Fibroblast of peridontal ligament (primary cell): ENCODE measurements at regions not wholly inside any gene's neighbourhood (a gene's known extent, or its start where the extent isn't known, plus 50 kb on each side); places are given as distances from the start of the nearest gene placed in this dataset.
A peak's percentile ranks its signal among the peaks of the same experiment; 100 is the strongest.

Experiments used
- DNase-seq: peaks from one replicate; pipeline ENCODE4 v3.0.0-alpha.2; 2010; ENCODE audit errors: extremely low read depth

- DNase-seq, result no peak
Measured at GRCh38 chr10:27451054-27451453, 53.0 kb upstream of the RAB18 start.

- DNase-seq, result no peak
Measured at GRCh38 chr10:27450225-27450624, 53.9 kb upstream of the RAB18 start.

- DNase-seq, result no peak
Measured at GRCh38 chr10:27449571-27449970, 54.5 kb upstream of the RAB18 start.

- DNase-seq, result peak; percentile 54
Measured at GRCh38 chr10:27448921-27449320, 55.2 kb upstream of the RAB18 start.

GRCh38 chr10:27447540-27447939 lies 56.6 kb upstream of the RAB18 start:
- no peak for DNase-seq

GRCh38 chr10:27446091-27446918 lies 57.8 kb upstream of the RAB18 start:
- peak; percentile 94 for DNase-seq

- no peak for DNase-seq
Measured at GRCh38 chr10:27445070-27445469, 59.0 kb upstream of the RAB18 start.

- DNase-seq, result no peak
Measured at GRCh38 chr10:27440478-27440877, 63.6 kb upstream of the RAB18 start.

GRCh38 chr10:27440021-27440420 lies 64.1 kb upstream of the RAB18 start:
- no peak for DNase-seq

GRCh38 chr10:27439101-27439500 lies 65.0 kb upstream of the RAB18 start:
- DNase-seq, result no peak

GRCh38 chr10:27437775-27438174 lies 66.3 kb upstream of the RAB18 start:
- DNase-seq, result no peak

- no peak for DNase-seq
Measured at GRCh38 chr10:27436710-27437109, 67.4 kb upstream of the RAB18 start.

- no peak for DNase-seq
Measured at GRCh38 chr10:27433976-27434375, 70.1 kb upstream of the RAB18 start.

GRCh38 chr10:27426948-27427467 lies 77.1 kb upstream of the RAB18 start:
- no peak for DNase-seq

GRCh38 chr10:27413831-27414348 lies 90.2 kb upstream of the RAB18 start:
- DNase-seq, result no peak

GRCh38 chr10:27413387-27413786 lies 90.7 kb upstream of the RAB18 start:
- DNase-seq, result no peak

- no peak for DNase-seq
Measured at GRCh38 chr10:27410153-27410552, 94.0 kb upstream of the RAB18 start.

- no peak for DNase-seq
Measured at GRCh38 chr10:27407271-27407670, 96.8 kb upstream of the RAB18 start.

- DNase-seq, result no peak
Measured at GRCh38 chr10:27399871-27400270, 104.2 kb upstream of the RAB18 start.

GRCh38 chr10:27393961-27394360 lies 110.1 kb upstream of the RAB18 start:
- no peak for DNase-seq

GRCh38 chr10:27392606-27393005 lies 111.5 kb upstream of the RAB18 start:
- DNase-seq, result no peak

- no peak for DNase-seq
Measured at GRCh38 chr10:27391916-27392315, 112.2 kb upstream of the RAB18 start.

- DNase-seq, result no peak
Measured at GRCh38 chr10:27391325-27391724, 112.8 kb upstream of the RAB18 start.
